ENCODE measurements at regions not wholly inside any gene's neighbourhood (a gene's known extent, or its start where the extent isn't known, plus 50 kb on each side); places are given as distances from the start of the nearest gene placed in this dataset.

GRCh38 chr4:145345401-145345800 is 136.3 kb upstream of the SMAD1 start:
- no peak for DNase-seq

DNA sequence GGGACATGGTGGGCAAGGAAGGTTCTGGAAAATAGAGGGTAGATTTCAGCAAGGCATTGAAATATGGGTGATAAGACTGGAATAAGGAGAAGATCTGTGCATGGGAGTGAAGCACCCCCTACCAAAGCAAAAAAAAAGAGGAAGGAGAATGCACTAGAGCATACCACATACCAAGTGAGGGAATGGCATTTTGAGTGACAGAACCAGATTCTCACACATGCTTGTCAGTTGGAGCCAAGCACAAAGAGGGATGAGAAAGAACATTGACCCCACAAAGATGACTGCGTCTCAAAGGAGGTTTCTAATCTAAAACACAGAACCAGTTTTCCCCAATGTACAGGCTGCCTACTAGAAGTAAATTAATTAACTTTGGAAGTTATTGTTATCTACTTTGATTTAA is 140.3 kb upstream of the SMAD1 start:
- no peak for DNase-seq

DNA sequence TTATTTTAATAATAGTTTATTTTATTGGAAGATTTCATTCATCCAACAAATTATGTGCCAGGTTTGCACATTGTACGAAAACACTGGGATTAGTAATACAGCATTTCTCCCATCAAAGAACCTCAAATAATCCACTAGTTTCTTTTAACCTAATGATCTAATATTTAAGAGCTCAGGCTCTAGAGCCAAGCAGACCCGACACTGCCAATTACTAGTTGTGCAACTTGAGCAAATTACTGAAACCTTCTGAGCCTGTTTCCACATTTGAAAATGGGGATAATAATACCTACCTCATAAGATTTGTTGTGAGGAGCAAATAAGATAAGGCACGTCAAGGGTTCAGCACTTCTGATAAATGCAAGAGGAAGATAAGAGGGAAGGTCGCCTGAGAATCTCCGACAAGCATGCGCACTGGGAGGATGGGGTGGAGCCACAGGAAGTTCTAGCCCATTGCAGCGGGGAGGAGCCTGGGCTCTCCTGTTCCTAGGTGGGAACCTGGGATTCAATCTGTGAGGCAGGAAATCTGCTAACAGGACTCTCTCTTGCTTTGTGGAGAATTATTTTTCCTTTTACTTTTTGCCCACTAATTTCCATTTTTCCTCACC is 141.5 kb upstream of the SMAD1 start:
- no peak for DNase-seq

- DNase-seq, result no peak
Observed at GRCh38 chr4:145339075-145339725, 142.5 kb upstream of the SMAD1 start.

GRCh38 chr4:145338568-145338967 is 143.1 kb upstream of the SMAD1 start:
- DNase-seq, result no peak

GRCh38 chr4:145337391-145337790 is 144.3 kb upstream of the SMAD1 start:
- DNase-seq, result no peak

GRCh38 chr4:145333786-145334185 is 147.9 kb upstream of the SMAD1 start:
- DNase-seq, result no peak

DNA sequence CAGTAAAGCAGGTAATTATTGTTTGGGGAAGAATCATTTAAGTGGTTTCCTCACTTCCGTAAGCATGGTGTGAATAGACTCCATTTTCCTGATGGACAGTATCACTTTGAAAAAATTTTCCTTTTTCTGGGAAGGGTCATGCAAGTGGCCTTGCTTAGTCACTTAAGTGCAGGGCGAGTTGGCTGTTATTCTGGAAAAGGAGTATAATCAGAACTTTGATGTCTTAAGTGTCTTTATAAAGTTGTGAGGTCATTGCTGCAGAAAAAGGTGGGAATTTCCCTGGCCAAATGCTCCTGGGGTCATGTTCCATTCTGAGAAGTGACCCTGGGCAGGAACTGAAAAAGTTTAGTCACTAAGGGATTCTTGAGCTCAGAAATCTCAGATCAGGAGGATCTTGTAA is 146.1 kb upstream of the OTUD4 start:
- no peak for DNase-seq

GRCh38 chr4:145324161-145324560 is 143.8 kb upstream of the OTUD4 start:
- DNase-seq, result no peak

- no peak for DNase-seq
Observed at GRCh38 chr4:145320294-145320693, 139.9 kb upstream of the OTUD4 start.

DNA sequence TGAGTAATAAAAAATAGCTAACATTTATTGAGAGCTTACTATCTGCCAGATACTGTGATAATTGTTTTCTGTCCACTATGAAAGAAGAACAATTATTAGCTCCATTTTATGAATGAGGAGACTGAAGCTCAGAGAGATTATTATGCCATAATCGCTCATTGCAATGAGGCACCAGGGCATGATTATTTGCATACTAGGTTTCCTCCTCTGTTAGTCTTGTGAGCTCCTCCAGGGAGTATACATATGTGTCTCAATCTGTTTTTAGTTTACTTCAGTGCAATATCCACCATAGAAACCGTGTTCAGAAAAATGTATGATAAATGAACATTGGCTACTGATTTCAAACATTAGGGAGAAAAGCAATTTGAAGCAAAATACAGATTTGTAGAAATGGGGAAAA is 139.4 kb upstream of the OTUD4 start:
- no peak for DNase-seq

DNA sequence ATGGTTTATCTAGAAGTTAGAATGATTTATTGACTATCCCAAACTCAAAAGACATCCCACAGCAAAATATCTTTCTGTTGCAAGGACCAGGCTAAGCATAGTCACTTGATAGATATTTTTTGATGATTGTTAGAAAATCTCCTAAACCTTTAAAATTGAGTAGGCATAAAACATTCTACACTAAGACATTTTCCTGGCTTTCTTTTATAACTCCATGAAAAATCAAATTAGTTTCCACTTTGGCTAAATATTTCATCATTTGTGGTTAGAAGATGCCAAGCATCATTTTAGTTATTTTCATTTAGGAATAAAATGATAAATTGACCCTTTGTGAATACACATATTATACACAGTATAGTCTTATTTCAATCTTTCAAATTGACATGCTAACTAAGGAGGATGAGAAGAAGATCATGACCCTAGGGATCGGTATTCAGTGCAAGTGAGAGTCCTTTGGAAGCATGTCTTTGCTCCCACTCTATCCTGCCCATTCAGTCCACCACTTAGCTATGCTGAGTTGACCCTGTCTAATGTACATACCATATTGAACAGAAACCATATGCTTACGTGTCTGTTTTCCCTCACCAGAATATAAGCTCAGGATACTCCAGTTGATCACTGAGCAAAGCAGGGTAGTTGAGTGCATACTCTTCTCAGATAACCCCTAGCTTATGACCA is 136.6 kb upstream of the OTUD4 start:
- DNase-seq, result no peak

DNA sequence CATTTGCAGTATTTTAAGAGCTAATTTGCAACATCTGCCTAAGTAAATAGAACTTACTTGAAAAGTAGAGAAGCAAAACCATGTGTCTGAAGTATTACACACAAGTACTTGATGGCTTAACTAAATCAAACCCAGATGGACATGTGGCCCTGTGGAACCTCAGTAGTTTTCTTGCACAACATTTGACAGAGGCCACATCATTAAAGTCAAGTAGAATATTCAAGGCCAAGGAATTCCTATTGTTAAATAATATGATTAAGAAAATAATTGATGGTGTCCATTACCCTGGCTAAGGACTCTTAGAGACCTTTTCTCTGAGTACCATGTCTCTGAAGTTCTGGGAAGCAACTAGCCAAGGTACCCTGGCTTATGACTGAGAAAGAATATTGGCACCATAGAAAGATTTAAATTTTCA is 135.4 kb upstream of the OTUD4 start:
- no peak for DNase-seq

DNA sequence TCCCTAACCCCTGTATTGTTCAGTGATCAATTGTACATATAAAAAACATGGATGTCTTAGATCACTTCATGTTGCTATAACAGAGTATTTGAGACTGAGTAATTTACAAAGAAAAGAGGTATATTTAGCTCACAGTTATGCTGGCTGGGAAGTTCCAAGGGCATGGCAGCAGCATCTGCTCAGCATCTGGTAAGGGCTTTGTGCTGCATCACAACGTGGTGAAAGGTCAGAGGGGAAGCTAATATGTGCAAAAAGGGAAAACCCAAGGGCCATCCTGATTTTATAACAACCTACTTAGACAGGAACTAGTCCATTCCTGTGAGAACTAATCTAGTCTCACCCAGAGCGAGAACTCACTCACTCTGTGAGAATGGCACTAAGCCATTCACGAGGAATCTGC is 128.2 kb upstream of the OTUD4 start:
- no peak for DNase-seq

- no peak for DNase-seq
Observed at GRCh38 chr4:145307763-145308430, 127.5 kb upstream of the OTUD4 start.

DNA sequence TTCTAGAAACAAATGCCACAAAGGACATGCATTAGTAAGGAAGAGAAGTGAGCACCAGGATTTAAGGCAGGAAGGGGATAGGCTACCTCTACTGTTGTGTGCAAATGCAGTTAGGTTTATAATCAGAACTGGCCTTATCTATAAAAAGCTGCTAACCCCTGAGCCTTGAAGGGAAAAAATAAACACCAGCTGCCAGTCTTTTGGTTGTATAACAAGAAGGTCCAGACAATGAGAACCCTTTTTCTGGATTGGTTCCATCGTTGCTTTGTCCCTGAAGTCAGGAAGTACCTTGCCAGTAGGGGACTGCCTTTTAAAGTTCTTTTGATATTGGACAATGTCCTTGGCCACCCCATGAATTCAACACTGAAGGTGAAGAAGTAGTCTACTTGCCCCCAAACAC is 126.7 kb upstream of the OTUD4 start:
- DNase-seq, result no peak

- no peak for DNase-seq
Observed at GRCh38 chr4:145302725-145303124, 122.3 kb upstream of the OTUD4 start.

DNA sequence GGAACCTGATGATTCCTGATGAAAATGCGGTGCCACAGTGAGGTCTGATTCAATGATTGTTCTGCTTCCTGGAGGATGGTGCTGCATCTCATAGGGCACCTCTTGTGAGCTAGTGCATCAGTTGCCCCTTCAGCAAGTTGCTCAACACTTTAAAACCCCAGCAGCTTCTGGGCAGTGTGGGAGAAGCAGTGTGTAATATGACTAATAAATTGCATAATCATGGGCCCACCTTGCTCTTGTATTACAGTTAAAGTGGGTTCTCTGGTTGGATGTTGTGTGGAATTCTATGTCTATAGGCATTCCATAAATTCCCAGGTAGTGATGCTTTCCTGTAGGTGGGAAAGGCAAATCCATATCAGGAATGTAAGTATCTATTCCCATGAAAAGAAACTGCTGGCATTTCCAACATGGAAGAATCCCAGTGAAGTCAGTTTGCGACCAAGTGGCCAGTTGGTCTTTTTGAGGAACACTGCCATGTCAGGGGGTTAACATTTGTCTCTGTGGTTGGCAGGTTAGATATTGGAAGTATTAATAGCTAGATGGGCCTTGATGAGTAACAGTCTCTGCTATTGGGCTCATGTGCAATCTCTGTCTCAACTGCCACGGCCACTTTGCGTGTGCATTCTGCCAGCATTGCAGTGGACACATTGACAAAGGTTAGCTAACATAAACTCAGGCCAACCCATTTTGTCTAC is 121.1 kb upstream of the OTUD4 start:
- no peak for DNase-seq

DNA sequence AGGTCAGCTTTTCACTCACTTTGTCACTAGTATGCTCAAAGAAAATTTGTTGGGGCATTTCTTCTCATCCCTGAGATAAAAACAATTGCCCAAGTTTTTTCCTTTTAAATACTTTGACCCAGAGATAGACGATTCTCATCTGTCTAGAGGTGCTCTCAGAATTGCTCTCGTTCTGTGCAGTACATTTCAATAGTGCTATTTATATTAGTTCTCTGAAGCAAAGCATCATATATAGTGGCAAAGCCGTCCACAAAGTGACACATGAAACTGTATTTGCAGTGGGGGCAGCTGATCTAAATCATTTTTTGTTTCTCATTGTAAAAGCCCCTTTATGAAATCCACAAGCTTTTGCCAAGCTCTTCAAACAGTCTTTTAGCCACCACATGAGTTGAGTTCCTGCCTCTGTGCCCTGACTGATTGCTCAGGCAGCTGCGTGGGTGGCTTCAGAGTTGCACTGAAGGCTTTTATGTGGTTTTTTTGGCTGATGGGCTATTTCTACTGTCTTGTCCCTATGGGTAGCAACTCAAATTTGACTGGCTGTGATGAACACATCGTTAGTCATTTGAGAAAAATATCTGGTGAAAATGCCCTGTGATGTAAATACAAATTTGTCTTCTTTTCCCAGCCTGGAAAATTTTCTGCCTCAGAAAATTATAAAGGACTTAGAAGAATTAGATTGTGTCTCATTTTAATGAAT is 119.1 kb upstream of the OTUD4 start:
- DNase-seq, result peak; percentile 47

GRCh38 chr4:145298885-145299284 is 118.5 kb upstream of the OTUD4 start:
- DNase-seq, result no peak

DNA sequence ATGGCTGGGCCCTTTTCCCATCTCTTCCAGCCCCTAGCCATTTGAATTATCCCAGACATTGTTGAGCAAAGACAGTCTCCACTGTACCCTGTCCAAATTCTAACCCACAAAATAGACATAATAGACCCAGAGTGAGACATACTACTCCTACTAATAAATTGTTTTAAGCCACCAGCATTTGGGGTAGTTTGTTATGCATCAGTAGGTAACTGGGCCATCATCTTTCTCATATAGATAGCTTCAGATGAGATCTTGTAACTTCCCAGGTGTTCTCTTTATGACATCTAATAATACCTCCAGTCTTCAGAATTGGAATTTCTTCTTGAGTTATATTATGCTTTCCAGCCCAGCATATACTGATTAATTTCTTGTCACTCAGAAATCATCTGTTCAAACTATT is 117.2 kb upstream of the OTUD4 start:
- DNase-seq, result no peak

- DNase-seq, result no peak
Observed at GRCh38 chr4:145295547-145295946, 115.2 kb upstream of the OTUD4 start.

- DNase-seq, result no peak
Observed at GRCh38 chr4:145295122-145295521, 114.7 kb upstream of the OTUD4 start.
